Activated CD8-positive, alpha-beta memory T cell treated with anti-CD3 and anti-CD28 coated beads for 4 hours (primary cell): ENCODE measurements at regions not wholly inside any gene's neighbourhood (a gene's known extent, or its start where the extent isn't known, plus 50 kb on each side); places are given as distances from the start of the nearest gene placed in this dataset.

Source experiments
- DNase-seq, 2 donors: peaks; one replicate each; pipeline ENCODE4 v3.0.0-alpha.2; 2020; ENCODE audit warnings: low read depth in 2 of 2

- DNase-seq: no peak
These were observed 154.3 kb upstream of the NCAM1 start for GRCh38 chr11:112806876-112807275.

- no peak for DNase-seq
These were observed 151.8 kb upstream of the NCAM1 start for GRCh38 chr11:112809429-112809828.

- no peak for DNase-seq
These were observed 150.3 kb upstream of the NCAM1 start for GRCh38 chr11:112810951-112811350.

GRCh38 chr11:112811783-112812182 is 149.4 kb upstream of the NCAM1 start:
- DNase-seq: no peak

- no peak for DNase-seq
These were observed 148.5 kb upstream of the NCAM1 start for GRCh38 chr11:112812729-112813128.

- no peak for DNase-seq
These were observed 147.1 kb upstream of the NCAM1 start for GRCh38 chr11:112814168-112814567.

- DNase-seq: no peak
These were observed 143.8 kb upstream of the NCAM1 start for GRCh38 chr11:112817376-112817775.

GRCh38 chr11:112822478-112823274 is 138.5 kb upstream of the NCAM1 start:
- no peak for DNase-seq

- no peak for DNase-seq
These were observed 135.2 kb upstream of the NCAM1 start for GRCh38 chr11:112826026-112826425.

- DNase-seq: no peak
These were observed 134.4 kb upstream of the NCAM1 start for GRCh38 chr11:112826788-112827187.

- DNase-seq: no peak
These were observed 132.8 kb upstream of the NCAM1 start for GRCh38 chr11:112828421-112828820.

- DNase-seq: no peak
These were observed 131.1 kb upstream of the NCAM1 start for GRCh38 chr11:112829971-112830654.

- no peak for DNase-seq
These were observed 130.2 kb upstream of the NCAM1 start for GRCh38 chr11:112831041-112831440.

- no peak for DNase-seq
These were observed 129.1 kb upstream of the NCAM1 start for GRCh38 chr11:112831969-112832766.

GRCh38 chr11:112834277-112834755 is 126.9 kb upstream of the NCAM1 start:
- no peak for DNase-seq

GRCh38 chr11:112835591-112836255 is 125.5 kb upstream of the NCAM1 start:
- no peak for DNase-seq

- DNase-seq: no peak
These were observed 125.0 kb upstream of the NCAM1 start for GRCh38 chr11:112836256-112836602.

GRCh38 chr11:112837162-112837826 is 123.9 kb upstream of the NCAM1 start:
- no peak for DNase-seq

GRCh38 chr11:112839051-112839450 is 122.2 kb upstream of the NCAM1 start:
- DNase-seq: no peak

GRCh38 chr11:112841729-112842128 is 119.5 kb upstream of the NCAM1 start:
- DNase-seq: no peak

GRCh38 chr11:112842151-112842550 is 119.1 kb upstream of the NCAM1 start:
- DNase-seq: no peak
